ENCODE measurements at regions not wholly inside any gene's neighbourhood (a gene's known extent, or its start where the extent isn't known, plus 50 kb on each side); places are given as distances from the start of the nearest gene placed in this dataset.

- Histone ChIP-seq H3K36me3 (ENCODE audit: control insufficient read depth, insufficient read depth, low read length) (no peaks in the 10 kb centered on the region), H3K27me3 (ENCODE audit: control insufficient read depth, insufficient read depth, low read length) (no peaks in the 10 kb centered on the region), H3K4me3 (ENCODE audit: low read depth, low read length) (no peak overlapping the region)
- ChIA-PET POLR2A (no interaction called here), CTCF (no interaction called here)
- no peak for TF ChIP-seq CTCF (IDR thresholded peaks at IDR 0.05; ENCODE audit: insufficient read depth, low read depth, low read length)
- DNase-seq (ENCODE audit: low read depth): no peak
Observed at GRCh38 chr3:35028157-35028556, 611.2 kb upstream of the ARPP21 start.

- no peak for TF ChIP-seq CTCF (IDR thresholded peaks at IDR 0.05; ENCODE audit: insufficient read depth, low read depth, low read length)
- CTCF ChIA-PET: no interaction called here
- Histone ChIP-seq H3K4me3 (ENCODE audit: low read depth, low read length) (no peak overlapping the region), H3K36me3 (ENCODE audit: control insufficient read depth, insufficient read depth, low read length) (no peaks in the 10 kb centered on the region), H3K27me3 (ENCODE audit: control insufficient read depth, insufficient read depth, low read length) (no peaks in the 10 kb centered on the region)
- POLR2A ChIA-PET: no interaction called here
- no peak for DNase-seq (ENCODE audit: low read depth)
Observed at GRCh38 chr3:35042210-35042991, 596.9 kb upstream of the ARPP21 start.

GRCh38 chr3:35043040-35043439 lies 596.3 kb upstream of the ARPP21 start:
- Histone ChIP-seq H3K27me3 (ENCODE audit: control insufficient read depth, insufficient read depth, low read length) (no peaks in the 10 kb centered on the region), H3K36me3 (ENCODE audit: control insufficient read depth, insufficient read depth, low read length) (no peaks in the 10 kb centered on the region), H3K4me3 (ENCODE audit: low read depth, low read length) (no peak overlapping the region)
- POLR2A ChIA-PET: no interaction called here
- no peak for DNase-seq (ENCODE audit: low read depth)
- CTCF ChIA-PET: no interaction called here
- no peak for TF ChIP-seq CTCF (IDR thresholded peaks at IDR 0.05; ENCODE audit: insufficient read depth, low read depth, low read length)

- DNase-seq (ENCODE audit: low read depth): no peak
- H3K36me3 ChIP-seq (ENCODE audit: control insufficient read depth, insufficient read depth, low read length): no peaks in the 10 kb centered on the region
- no peaks in the 10 kb centered on the region for H3K27me3 ChIP-seq (ENCODE audit: control insufficient read depth, insufficient read depth, low read length)
- no peak for TF ChIP-seq CTCF (IDR thresholded peaks at IDR 0.05; ENCODE audit: insufficient read depth, low read depth, low read length)
- POLR2A ChIA-PET: no interaction called here
- CTCF ChIA-PET: no interaction called here
- H3K4me3 ChIP-seq (ENCODE audit: low read depth, low read length): no peak overlapping the region
Observed at GRCh38 chr3:35044190-35044589, 595.1 kb upstream of the ARPP21 start.

GRCh38 chr3:35045118-35045517 lies 594.2 kb upstream of the ARPP21 start:
- Histone ChIP-seq H3K4me3 (ENCODE audit: low read depth, low read length) (no peak overlapping the region), H3K27me3 (ENCODE audit: control insufficient read depth, insufficient read depth, low read length) (no peaks in the 10 kb centered on the region), H3K36me3 (ENCODE audit: control insufficient read depth, insufficient read depth, low read length) (no peaks in the 10 kb centered on the region)
- no peak for TF ChIP-seq CTCF (IDR thresholded peaks at IDR 0.05; ENCODE audit: insufficient read depth, low read depth, low read length)
- no peak for DNase-seq (ENCODE audit: low read depth)
- CTCF ChIA-PET: no interaction called here
- POLR2A ChIA-PET: no interaction called here

Measured in BJ (cell line).